ENCODE measurements at regions not wholly inside any gene's neighbourhood (a gene's known extent, or its start where the extent isn't known, plus 50 kb on each side); places are given as distances from the start of the nearest gene placed in this dataset.
"Not testable (repeated sequence)": the region's sequence is repeated elsewhere in the genome, so short reads cannot be mapped to it uniquely, and the experiment has no call there.

- H3K27ac Mint-ChIP-seq; ATAC-seq; POLR2A ChIA-PET; H3K4me1 Mint-ChIP-seq (ENCODE audit: low read depth); CTCF ChIA-PET; DNase-seq; H3K4me3 Mint-ChIP-seq; H3K9me3 Mint-ChIP-seq (ENCODE audit: insufficient read depth); H3K36me3 Mint-ChIP-seq (ENCODE audit: low read depth); H3K27me3 Mint-ChIP-seq (ENCODE audit: low read depth): not testable (repeated sequence)
Measured at GRCh38 chr9:41784006-41784405, 345.2 kb downstream of the CNTNAP3B start.

- CTCF ChIA-PET; H3K27ac Mint-ChIP-seq; H3K9me3 Mint-ChIP-seq (ENCODE audit: insufficient read depth); ATAC-seq; H3K36me3 Mint-ChIP-seq (ENCODE audit: low read depth); H3K27me3 Mint-ChIP-seq (ENCODE audit: low read depth); DNase-seq; POLR2A ChIA-PET; H3K4me3 Mint-ChIP-seq; H3K4me1 Mint-ChIP-seq (ENCODE audit: low read depth): not testable (repeated sequence)
Measured at GRCh38 chr9:41783070-41783810, 346.0 kb downstream of the CNTNAP3B start.

GRCh38 chr9:41781899-41782298, 347.3 kb downstream of the CNTNAP3B start:
- ATAC-seq; H3K9me3 Mint-ChIP-seq (ENCODE audit: insufficient read depth); H3K27me3 Mint-ChIP-seq (ENCODE audit: low read depth); H3K27ac Mint-ChIP-seq; DNase-seq; H3K4me1 Mint-ChIP-seq (ENCODE audit: low read depth); POLR2A ChIA-PET; CTCF ChIA-PET; H3K36me3 Mint-ChIP-seq (ENCODE audit: low read depth); H3K4me3 Mint-ChIP-seq: not testable (repeated sequence)

- POLR2A ChIA-PET; CTCF ChIA-PET; DNase-seq; H3K4me1 Mint-ChIP-seq (ENCODE audit: low read depth); H3K27ac Mint-ChIP-seq; H3K27me3 Mint-ChIP-seq (ENCODE audit: low read depth); H3K36me3 Mint-ChIP-seq (ENCODE audit: low read depth); ATAC-seq; H3K4me3 Mint-ChIP-seq; H3K9me3 Mint-ChIP-seq (ENCODE audit: insufficient read depth): not testable (repeated sequence)
Measured at GRCh38 chr9:41779897-41780406, 349.3 kb downstream of the CNTNAP3B start.

GRCh38 chr9:41779192-41779591, 350.0 kb downstream of the CNTNAP3B start:
- H3K27ac Mint-ChIP-seq; H3K4me3 Mint-ChIP-seq; H3K9me3 Mint-ChIP-seq (ENCODE audit: insufficient read depth); CTCF ChIA-PET; POLR2A ChIA-PET; ATAC-seq; H3K27me3 Mint-ChIP-seq (ENCODE audit: low read depth); DNase-seq; H3K36me3 Mint-ChIP-seq (ENCODE audit: low read depth); H3K4me1 Mint-ChIP-seq (ENCODE audit: low read depth): not testable (repeated sequence)

GRCh38 chr9:41778535-41779071, 350.6 kb downstream of the CNTNAP3B start:
- H3K9me3 Mint-ChIP-seq (ENCODE audit: insufficient read depth); H3K27me3 Mint-ChIP-seq (ENCODE audit: low read depth); DNase-seq; H3K36me3 Mint-ChIP-seq (ENCODE audit: low read depth); CTCF ChIA-PET; H3K4me1 Mint-ChIP-seq (ENCODE audit: low read depth); ATAC-seq; H3K27ac Mint-ChIP-seq; POLR2A ChIA-PET; H3K4me3 Mint-ChIP-seq: not testable (repeated sequence)

- ATAC-seq; H3K9me3 Mint-ChIP-seq (ENCODE audit: insufficient read depth); H3K27ac Mint-ChIP-seq; H3K27me3 Mint-ChIP-seq (ENCODE audit: low read depth); H3K36me3 Mint-ChIP-seq (ENCODE audit: low read depth); H3K4me3 Mint-ChIP-seq; CTCF ChIA-PET; POLR2A ChIA-PET; H3K4me1 Mint-ChIP-seq (ENCODE audit: low read depth); DNase-seq: not testable (repeated sequence)
Measured at GRCh38 chr9:41777536-41777935, 351.7 kb downstream of the CNTNAP3B start.

GRCh38 chr9:41772541-41772940, 356.7 kb downstream of the CNTNAP3B start:
- H3K36me3 Mint-ChIP-seq (ENCODE audit: low read depth); H3K4me1 Mint-ChIP-seq (ENCODE audit: low read depth); H3K9me3 Mint-ChIP-seq (ENCODE audit: insufficient read depth); CTCF ChIA-PET; H3K27me3 Mint-ChIP-seq (ENCODE audit: low read depth); POLR2A ChIA-PET; H3K4me3 Mint-ChIP-seq; DNase-seq; ATAC-seq; H3K27ac Mint-ChIP-seq: not testable (repeated sequence)

- CTCF ChIA-PET; H3K4me1 Mint-ChIP-seq (ENCODE audit: low read depth); H3K9me3 Mint-ChIP-seq (ENCODE audit: insufficient read depth); ATAC-seq; H3K36me3 Mint-ChIP-seq (ENCODE audit: low read depth); POLR2A ChIA-PET; H3K4me3 Mint-ChIP-seq; H3K27ac Mint-ChIP-seq; H3K27me3 Mint-ChIP-seq (ENCODE audit: low read depth); DNase-seq: not testable (repeated sequence)
Measured at GRCh38 chr9:41771693-41772092, 357.5 kb downstream of the CNTNAP3B start.

- H3K4me3 Mint-ChIP-seq; ATAC-seq; H3K36me3 Mint-ChIP-seq (ENCODE audit: low read depth); H3K27me3 Mint-ChIP-seq (ENCODE audit: low read depth); H3K9me3 Mint-ChIP-seq (ENCODE audit: insufficient read depth); CTCF ChIA-PET; H3K27ac Mint-ChIP-seq; DNase-seq; POLR2A ChIA-PET; H3K4me1 Mint-ChIP-seq (ENCODE audit: low read depth): not testable (repeated sequence)
Measured at GRCh38 chr9:41754822-41755221, 374.4 kb downstream of the CNTNAP3B start.

GRCh38 chr9:41754403-41754802, 374.8 kb downstream of the CNTNAP3B start:
- H3K27me3 Mint-ChIP-seq (ENCODE audit: low read depth); H3K4me3 Mint-ChIP-seq; H3K4me1 Mint-ChIP-seq (ENCODE audit: low read depth); H3K9me3 Mint-ChIP-seq (ENCODE audit: insufficient read depth); CTCF ChIA-PET; H3K27ac Mint-ChIP-seq; ATAC-seq; POLR2A ChIA-PET; H3K36me3 Mint-ChIP-seq (ENCODE audit: low read depth); DNase-seq: not testable (repeated sequence)

- H3K27me3 Mint-ChIP-seq (ENCODE audit: low read depth); H3K4me1 Mint-ChIP-seq (ENCODE audit: low read depth); H3K36me3 Mint-ChIP-seq (ENCODE audit: low read depth); H3K4me3 Mint-ChIP-seq; CTCF ChIA-PET; H3K27ac Mint-ChIP-seq; POLR2A ChIA-PET; H3K9me3 Mint-ChIP-seq (ENCODE audit: insufficient read depth); ATAC-seq; DNase-seq: not testable (repeated sequence)
Measured at GRCh38 chr9:41741897-41742296, 387.3 kb downstream of the CNTNAP3B start.

GRCh38 chr9:41741173-41741572, 388.1 kb downstream of the CNTNAP3B start:
- H3K27ac Mint-ChIP-seq; H3K36me3 Mint-ChIP-seq (ENCODE audit: low read depth); H3K4me3 Mint-ChIP-seq; H3K4me1 Mint-ChIP-seq (ENCODE audit: low read depth); POLR2A ChIA-PET; CTCF ChIA-PET; DNase-seq; ATAC-seq; H3K27me3 Mint-ChIP-seq (ENCODE audit: low read depth); H3K9me3 Mint-ChIP-seq (ENCODE audit: insufficient read depth): not testable (repeated sequence)

All from activated CD8-positive, alpha-beta T cell treated with anti-CD3 and anti-CD28 coated beads, Interleukin-2, amount 10 ng/mL, durations not matched to agents 7 days and 5 days (primary cell).